Stimulated activated CD4-positive, alpha-beta T cell treated with anti-CD3 and anti-CD28 coated beads, Interleukin-4, amount 100 ng/mL, for 48 hours (primary cell): ENCODE measurements at regions not wholly inside any gene's neighbourhood (a gene's known extent, or its start where the extent isn't known, plus 50 kb on each side); places are given as distances from the start of the nearest gene placed in this dataset.

Experiments used
- DNase-seq, 2 donors: peaks; one replicate each; pipeline ENCODE4 v3.0.0-alpha.2; 2020; ENCODE audit warnings: low read depth in 2 of 2

DNA sequence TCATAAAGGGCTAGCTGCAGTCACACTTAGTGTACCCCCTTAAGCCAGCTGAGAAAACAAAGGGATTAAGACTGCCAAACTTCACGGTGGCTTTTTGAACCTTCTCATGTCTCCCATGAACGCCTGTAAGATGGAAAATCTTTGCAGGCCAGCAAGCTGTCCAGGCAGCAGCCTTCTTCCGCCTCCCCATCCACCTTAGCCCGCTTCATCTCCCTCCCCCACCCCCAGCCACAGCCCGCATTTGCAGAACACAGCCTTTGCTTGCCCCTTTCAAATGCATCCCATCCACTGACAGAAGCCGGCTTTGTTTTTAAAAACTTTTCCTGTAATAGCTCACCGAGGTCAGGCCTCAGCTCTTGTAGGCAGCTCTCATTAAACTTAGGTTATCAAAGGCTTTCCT is 113.8 kb upstream of the FAM9B start:
- no peak for DNase-seq

DNA sequence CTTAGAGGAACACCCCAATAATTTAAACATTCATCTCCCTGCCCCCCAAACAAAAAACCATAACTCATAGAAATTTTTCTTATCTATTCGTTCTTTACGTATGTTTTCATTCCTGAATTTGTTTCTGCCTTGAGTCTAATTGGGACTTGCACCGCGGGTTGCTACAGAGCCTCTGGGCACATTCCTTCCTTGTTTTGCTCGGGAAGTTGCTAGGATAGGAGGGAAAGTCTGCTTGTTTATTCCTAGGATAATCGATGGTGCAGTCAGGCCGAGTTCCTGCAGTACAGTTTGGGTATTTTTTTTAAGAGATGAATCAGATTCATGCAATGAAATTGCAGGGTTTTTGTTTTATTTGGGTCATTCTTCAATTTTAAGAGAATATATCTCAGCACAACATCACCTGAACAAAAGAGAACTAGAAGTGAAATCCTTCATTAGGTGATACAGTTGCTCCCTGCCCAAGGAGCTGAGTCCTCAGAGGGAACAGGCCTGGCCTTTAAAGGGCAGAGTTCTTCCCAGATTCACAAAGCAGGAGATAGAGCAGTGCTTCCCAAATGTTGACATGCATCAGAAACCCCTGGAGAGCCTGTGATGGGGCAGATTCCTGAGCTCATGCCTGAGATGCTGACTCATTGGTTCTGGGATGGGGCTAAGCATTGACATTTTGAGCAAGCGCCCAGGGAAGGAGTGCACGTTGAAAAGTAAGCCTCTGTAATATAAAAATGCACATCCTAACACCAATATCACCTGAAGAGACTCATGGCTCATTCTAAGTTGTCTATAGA is 114.9 kb upstream of the FAM9B start:
- no peak for DNase-seq

DNA sequence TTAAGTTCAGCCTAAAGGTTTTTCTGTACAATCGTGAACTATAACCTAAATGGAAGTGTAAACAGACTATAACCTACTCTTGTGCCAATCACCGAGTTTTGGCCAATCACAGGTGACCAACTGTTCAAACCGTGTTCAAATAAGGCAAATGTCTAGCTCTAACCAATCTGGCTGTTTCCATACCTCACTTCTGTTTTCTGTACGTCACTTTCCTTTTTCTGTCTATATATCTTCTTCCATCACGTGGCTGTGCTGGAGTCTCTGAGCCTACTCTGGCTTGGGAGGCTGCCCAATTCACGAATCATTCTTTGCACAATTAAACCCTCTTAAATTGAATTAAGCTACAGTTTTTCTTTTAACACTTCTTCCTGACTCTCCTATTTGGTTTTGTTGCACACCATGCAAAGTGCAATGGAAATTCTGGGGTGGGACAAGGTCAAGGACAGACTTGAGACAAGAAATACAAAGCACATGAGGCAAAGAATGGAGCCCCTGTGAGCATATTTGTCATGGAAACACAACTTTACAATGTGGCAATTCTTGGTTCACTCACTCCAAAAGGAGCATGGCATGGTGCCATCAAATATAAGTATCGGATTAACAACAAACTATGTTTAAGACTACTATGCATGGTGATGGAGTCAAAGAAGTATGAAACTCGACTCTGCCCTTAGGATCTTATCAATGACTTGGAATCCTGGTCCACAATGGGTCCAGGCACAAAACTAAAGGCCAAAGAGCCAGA is 115.7 kb upstream of the FAM9B start:
- DNase-seq, result no peak

DNA sequence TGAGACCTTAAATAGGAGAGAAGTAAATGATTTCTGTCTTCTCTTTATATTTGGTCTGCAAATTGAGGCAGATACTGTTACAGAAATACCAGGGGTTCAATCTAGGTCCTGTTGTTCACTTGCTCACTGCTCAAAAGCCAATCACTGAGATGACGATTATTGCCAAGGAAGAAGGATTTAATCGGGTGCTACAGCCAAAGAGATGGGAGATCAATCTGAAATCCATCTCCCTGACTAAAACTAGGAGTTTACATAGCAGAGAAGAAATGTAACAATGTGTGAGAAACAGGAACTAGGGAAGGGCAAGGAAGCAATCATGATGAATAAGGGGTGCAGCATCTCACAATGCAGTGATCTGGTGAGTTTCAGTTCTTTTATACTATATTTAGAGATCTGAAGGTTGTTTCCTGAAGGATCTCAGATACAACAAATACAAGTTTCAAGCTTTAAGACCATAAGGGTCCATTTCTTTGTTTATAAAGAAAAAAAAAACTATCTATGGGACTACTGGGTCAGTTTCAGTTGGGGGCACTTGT is 117.9 kb upstream of the FAM9B start:
- DNase-seq, result no peak

DNA sequence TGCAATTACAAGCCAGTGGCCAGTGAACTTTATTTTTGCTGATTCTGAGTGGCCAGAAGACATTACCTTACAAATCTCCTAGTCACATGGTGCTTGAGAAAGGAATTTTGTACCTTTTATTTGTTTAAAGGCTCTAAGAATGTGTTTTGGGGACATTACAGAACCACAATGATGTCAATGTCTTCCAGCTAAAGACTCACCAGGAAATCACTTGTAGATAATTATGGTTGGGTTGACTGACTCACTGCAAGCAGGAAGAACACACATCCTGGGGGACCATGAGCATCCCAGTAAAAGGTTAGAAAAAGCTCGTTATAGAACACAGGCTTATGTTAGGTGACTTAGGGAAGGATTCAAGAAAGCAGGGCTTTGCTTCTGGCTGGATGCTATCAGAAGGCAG is 119.4 kb upstream of the FAM9B start:
- DNase-seq, result no peak

DNA sequence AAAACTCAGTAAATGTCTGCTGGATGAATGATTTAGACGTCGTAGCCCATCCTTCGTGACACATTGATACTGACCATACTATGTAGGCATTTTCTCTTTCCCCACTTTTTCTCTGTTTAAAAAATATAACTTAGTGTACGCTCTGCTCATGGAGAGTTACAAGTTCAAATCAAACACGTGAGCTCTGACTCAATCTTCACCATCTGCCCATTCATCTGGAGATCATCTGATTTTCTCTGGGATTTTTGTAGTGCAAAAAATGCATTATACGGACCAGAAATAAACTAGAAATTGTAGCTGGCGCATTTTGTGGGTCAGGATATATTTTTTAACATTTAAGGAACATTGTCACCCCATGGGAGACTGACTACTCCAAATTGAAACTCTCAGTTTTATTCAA is 124.7 kb upstream of the FAM9B start:
- no peak for DNase-seq

DNA sequence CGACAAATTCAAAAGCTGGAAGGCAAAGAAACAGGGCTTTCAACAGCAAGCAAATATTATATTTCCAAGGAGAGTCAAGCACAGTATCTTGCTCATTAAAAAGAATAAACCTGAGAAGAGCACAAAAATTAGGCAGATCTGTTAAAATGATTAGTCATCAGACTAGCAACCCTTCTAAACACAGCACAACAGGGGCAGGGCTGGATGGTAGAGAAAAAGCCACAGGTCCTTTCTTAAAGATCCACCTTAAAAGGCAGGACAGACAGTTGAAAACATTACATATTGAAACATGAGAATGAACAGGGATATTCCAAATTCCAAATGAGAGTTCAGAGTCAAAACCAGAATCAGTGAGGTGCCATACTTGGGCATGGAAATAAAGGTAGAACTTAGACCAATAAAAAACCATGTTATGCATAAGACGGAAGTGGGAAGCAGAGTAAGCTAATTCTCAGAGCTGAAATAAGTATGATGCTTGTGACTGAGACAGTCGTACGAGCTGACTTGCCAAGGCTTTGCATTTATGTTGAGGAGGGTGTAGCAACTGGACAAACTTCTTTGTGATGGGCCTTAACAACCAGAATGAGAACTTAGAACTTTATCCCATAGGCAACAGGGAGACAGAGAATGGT is 126.9 kb upstream of the FAM9B start:
- no peak for DNase-seq

DNA sequence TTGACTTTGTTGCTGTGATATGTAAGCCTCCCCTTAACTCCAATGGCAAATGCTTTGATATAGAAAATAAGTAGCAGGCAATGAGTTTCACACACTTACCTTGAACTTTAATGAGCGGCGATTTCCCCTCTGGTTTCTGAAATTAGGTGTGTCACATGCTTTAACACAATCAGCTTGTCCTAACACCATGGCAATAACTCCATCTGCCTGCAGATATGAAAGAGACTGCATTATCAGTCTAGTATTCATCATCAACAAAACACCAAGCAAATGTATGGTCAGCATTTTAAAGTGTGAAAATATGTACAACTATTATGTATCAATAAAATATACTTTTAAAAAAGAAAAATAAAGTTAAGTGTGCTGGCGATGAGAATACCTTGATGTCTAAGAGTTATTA is 128.8 kb upstream of the FAM9B start:
- DNase-seq, result no peak

DNA sequence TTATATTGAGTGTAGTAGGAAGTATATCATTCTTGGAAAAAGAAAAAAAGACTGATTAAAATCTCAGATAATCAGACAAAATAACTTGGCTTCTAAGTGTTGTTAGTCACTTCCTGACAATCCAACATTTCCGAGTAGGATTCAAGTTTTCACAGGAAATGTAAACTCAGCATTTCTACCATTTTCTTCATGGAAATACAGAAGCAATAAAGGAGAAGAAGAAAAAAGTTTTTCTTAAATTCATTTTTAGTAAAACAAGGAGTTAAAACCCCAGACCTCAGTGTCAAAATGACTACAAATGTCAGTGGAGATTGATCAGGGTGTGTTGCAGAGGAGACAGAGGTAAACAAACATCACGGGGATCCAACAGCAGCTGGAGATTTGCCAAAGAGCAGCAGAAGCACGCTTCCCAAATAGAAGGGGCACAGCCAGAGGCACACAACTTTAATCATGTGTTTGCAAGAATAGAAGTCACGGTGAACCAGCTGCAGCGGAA is 129.3 kb upstream of the FAM9B start:
- no peak for DNase-seq

DNA sequence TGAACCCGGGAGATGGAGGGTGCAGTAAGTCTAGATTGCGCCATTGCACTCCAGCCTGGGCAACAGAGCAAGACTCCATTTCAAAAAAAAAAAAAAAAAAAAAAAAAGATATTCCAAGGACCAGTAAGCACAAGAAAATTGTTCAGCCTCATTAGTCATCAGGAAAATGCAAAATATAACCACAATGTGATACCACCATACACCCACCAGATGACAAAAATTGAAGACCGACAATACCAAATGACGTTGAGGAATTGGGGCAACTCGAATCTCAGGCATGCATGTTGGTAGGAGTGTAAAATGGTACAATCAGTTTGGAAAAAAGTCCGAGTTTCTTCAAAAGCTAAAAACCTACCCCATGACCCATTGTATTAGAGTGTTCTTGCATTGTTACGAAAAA is 130.2 kb upstream of the FAM9B start:
- DNase-seq, result no peak

DNA sequence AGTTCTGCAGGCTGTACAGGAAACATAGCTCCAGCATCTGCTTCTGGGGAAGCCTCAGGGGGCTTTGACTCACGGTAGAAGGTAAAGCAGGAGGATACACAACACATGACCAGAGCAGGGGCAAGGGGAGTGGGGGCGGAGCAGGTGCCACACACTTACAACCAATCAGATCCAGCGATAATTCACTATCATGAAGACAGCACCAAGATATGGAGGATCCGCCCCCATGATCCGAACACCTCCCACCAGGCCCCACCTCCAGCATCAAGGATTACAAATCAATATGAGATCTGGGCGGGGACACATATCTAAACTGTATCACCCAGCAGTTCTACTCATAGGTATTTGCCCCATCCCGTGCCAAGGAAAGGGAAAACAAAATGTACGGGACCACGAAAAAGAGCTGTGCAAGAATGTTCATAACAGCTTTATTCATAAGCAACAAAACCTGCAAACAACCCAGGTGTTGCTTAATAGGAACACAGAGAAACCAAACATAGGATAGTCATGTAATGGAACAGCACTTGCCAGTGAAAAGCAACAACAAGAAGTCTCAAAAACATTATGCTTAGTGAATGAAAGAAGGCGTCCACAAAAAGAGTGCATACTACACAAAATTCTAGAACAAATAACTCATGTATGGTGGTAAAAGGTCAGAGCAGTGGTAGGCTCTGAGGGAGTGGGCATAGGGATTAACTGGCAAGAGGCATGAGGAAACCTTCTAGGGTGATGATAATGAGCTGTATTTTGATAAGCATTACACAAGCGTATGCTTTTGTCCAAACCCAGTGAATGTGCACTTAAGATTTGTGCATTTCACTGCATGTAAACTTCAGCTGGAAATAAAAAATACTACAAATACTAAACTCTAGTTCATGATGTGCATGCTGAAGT is 130.9 kb upstream of the FAM9B start:
- no peak for DNase-seq

DNA sequence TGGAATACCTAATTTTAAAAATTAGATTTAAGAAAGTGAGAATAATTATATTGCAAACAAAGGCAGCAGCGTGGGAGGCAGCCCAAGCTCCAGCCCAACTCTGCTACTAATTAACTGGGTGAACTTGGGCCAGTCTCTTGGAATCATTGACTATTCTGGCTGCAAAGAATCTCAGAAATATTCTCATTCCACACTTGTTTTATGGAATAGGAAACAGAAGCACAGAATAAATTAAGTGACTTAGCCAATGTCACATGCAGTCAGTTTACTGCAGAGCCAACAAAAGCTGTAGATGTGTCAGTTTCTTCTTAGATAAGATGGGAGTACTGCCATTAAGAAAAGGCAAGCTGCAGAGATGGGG is 132.6 kb upstream of the FAM9B start:
- no peak for DNase-seq

DNA sequence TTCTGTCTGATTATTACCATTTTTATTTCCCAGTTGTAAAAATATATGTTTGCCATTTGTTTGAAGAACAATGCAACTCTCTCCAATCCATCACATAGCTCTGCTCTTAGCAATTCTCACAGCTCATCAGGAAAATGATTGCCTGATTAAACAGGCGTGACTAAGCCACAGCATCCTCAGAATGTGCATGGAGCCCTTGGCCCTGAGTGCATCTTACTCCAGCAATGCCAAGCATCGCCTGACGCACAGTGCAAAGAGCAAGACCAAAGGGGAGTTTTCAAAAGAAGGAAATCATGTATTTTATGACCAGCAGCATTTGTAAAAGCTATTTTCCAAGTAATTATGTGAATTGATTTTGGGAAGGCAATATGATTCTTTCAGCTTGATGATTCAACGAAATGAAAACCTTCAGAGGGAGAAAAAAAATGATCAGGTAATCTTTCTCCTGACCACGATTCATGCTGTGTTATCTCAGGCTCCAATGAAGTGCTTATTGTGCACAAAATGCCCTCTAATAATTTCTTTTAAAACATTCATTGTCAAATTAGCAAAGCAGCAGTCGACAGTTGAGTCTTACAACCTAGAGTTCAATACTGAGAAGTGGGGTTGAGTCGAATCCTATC is 138.0 kb upstream of the FAM9B start:
- DNase-seq, result no peak

DNA sequence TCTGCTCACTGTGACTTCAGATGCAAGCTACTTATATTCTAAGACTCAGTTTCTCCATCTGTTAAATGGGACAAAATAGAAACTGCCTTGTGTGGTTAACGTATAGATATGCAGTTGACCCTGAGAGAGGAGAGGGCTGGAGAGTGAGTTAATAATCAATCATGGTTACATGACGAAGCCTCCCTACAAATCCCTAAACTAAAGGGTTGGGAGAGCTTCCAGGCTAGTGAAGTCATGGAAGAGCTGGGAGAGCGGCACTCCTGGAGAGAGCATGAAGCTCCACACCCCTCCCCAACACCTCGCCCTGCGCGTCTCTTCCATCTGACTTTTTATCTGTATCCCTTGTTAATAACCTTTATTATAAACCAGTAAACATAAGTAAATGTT is 138.5 kb upstream of the FAM9B start:
- DNase-seq, result no peak

DNA sequence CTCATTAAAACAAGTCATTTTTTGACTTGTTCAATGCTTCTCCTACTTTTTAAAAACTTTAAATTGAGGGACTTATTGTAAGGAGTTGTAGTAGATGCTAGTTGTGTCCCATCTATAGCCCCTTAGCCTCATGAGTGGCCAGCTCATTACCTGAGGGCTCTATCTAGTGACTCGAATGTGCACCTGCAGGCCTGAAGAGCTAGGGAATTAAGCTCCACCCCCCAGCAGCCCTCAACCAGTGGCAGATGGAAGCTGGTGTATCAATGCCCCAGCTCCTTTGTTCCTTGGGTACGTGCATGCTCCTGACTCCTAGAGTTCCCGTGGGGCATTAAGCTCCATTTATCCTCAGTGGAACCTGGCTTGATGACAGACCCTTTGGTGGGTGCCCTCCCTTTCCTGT is 146.7 kb upstream of the FAM9B start:
- DNase-seq, result no peak

DNA sequence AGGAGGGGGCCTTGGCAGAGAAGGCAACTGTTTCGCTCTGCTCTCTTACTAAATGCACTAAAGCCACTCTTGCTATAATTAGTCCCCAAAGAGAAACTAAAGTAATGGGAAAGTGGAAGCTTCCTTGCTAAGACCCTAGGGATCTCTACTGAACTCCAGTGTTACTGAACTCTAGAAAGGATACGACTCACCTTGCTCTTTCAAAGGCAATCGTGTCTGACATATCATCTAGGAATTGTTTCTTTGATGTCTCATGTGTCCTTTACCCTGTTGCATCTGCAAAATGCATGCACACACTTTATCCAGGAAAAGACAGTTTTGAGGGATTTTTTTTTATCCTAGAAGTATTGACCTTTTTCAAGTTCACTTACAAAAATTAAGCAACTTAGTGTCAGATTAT is 148.1 kb upstream of the FAM9B start:
- no peak for DNase-seq

DNA sequence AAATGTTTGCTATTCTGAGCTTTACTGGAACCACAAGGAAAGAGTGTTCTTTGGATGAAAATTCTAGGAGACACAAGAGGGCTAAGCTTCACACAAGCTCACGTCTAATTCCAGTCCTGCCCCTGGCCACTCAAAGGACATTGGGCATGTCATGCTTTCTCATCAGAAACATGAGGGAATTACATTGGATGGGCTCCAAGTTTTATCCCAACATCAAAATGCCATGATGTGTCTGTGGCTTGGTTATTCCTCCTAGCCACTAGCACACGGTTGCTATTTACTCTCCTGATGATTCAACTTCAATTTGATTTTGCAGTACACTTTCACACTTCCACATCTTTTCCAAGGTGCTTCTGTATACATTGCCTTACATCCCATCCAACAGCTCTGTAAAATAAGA is 149.6 kb upstream of the FAM9B start:
- no peak for DNase-seq

DNA sequence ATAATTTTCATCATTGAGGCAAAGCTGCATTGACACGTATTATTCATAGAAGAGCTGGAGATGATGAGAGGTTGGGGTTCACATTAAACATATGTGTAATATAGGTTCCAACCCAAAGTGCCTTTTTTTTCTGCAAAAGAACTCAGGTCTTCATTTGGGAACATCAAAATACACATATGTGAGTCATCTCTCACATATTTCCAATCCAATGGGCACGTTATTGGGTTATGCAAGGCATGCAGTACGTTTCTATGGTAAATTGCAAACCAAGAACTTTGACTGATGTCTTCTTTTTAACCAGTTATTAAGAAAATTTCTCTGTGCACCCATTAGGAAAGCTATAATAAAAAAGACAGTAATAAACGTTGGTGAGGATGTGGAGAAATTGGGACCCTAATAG is 150.3 kb upstream of the FAM9B start:
- DNase-seq, result no peak

DNA sequence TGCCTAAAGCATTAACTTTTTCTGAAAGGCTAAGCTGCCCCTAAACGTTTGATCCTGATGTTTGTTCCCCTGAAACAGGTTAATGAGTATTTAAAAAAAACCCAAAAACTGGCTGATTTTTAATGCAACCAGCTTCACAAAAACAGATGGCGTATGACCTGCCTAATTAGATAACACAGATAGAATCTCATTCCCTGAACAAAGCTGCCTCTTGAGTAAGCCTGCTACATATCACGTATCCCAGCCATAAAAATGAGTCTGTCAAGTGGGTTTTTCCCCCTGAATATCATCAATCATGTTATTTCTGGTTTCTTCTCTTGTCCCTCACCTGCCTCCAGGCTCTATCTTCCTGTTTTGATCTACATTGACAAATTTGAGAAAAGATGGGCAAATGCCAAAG is 154.2 kb upstream of the FAM9B start:
- DNase-seq, result no peak

DNA sequence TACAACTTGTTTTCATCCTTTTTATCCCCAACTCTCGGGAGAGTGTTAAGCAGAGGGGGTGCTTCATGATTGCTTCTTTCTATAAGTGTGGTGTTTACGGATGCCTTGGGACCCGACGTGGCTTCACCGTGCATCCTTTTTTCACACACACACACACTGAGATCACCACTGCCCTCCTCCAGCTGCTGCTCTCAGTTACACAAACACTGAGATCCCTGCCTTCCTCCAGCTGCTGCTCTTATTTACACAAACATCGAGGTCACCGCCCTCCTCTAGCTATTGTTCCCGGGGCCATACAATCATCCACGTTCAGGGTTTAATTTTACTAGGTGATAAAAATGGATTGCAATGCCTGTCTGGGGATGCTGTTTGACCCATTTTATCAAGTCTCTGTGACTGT is 155.4 kb upstream of the FAM9B start:
- no peak for DNase-seq

DNA sequence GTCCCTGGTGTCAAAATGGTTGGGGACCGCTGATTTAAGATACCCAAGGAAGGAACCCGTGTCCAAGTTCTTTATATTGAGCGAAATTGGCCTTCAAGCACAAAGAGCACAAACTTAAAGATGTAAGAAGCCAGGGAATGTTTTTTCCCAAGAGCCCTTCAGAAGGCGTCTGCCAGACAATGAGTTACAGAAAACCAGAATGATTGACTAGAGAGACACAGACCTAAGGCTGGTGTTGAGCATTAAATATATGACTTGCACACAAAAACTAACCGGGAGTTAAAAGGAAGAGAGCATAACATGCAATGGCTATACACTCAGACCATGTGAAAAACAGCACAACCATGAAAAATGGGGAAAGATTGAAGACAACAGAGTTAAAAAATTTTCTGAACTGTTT is 157.5 kb upstream of the FAM9B start:
- no peak for DNase-seq
